ENCODE measurements at regions not wholly inside any gene's neighbourhood (a gene's known extent, or its start where the extent isn't known, plus 50 kb on each side); places are given as distances from the start of the nearest gene placed in this dataset.

- TF ChIP-seq CTCF (IDR thresholded peaks at IDR 0.05; ENCODE audit: low read depth, low read length), result no peak; the same call in 1 of the 2 replicates
- DNase-seq (ENCODE audit: extremely low read depth, low read depth), result no peak
Observed at GRCh38 chr2:20562540-20563225, 88.2 kb downstream of the HS1BP3 start.

GRCh38 chr2:20563251-20563650 is 87.6 kb downstream of the HS1BP3 start:
- no peak for TF ChIP-seq CTCF (IDR thresholded peaks at IDR 0.05; ENCODE audit: low read depth, low read length)
- no peak for DNase-seq (ENCODE audit: extremely low read depth, low read depth)

- no peak for TF ChIP-seq CTCF (IDR thresholded peaks at IDR 0.05; ENCODE audit: low read depth, low read length)
- no peak for DNase-seq (ENCODE audit: extremely low read depth, low read depth)
Observed at GRCh38 chr2:20563833-20564232, 87.1 kb downstream of the HS1BP3 start.

- no peak for TF ChIP-seq CTCF (IDR thresholded peaks at IDR 0.05; ENCODE audit: low read depth, low read length)
- no peak for DNase-seq (ENCODE audit: extremely low read depth, low read depth)
Observed at GRCh38 chr2:20565101-20565622, 85.7 kb downstream of the HS1BP3 start.

- no peak for DNase-seq (ENCODE audit: extremely low read depth, low read depth)
- TF ChIP-seq CTCF (IDR thresholded peaks at IDR 0.05; ENCODE audit: low read depth, low read length), result no peak
Observed at GRCh38 chr2:20565623-20566236, 85.2 kb downstream of the HS1BP3 start.

GRCh38 chr2:20566331-20566730 is 84.6 kb downstream of the HS1BP3 start:
- TF ChIP-seq CTCF (IDR thresholded peaks at IDR 0.05; ENCODE audit: low read depth, low read length), result no peak
- DNase-seq (ENCODE audit: extremely low read depth, low read depth), result no peak

- no peak for TF ChIP-seq CTCF (IDR thresholded peaks at IDR 0.05; ENCODE audit: low read depth, low read length)
- no peak for DNase-seq (ENCODE audit: extremely low read depth, low read depth)
Observed at GRCh38 chr2:20567159-20567925, 83.6 kb downstream of the HS1BP3 start.

Data from AG09319 (cell line).